OCI-LY1 (cell line): ENCODE measurements at regions not wholly inside any gene's neighbourhood (a gene's known extent, or its start where the extent isn't known, plus 50 kb on each side); places are given as distances from the start of the nearest gene placed in this dataset.
A peak's percentile ranks its signal among the peaks of the same experiment; 100 is the strongest.
"Not testable (repeated sequence)": the region's sequence is repeated elsewhere in the genome, so short reads cannot be mapped to it uniquely, and the experiment has no call there.

Experiments
- H2AFZ ChIP-seq: fragments of 200-600 bp; sonication (generic), shearing (Covaris generic); 2 replicates; pipeline ENCODE4 v1.6.0; 2014; ENCODE audit warnings: antibody characterized with exemption, mild to moderate bottlenecking, low read length
- H3F3A ChIP-seq: fragments of 200-600 bp; sonication (generic), shearing (Covaris generic); 2 replicates; pipeline ENCODE4 v1.6.0; 2014; ENCODE audit warnings: mild to moderate bottlenecking, antibody characterized with exemption, low read length, moderate library complexity; ENCODE audit not compliant: insufficient read depth
- H3K27ac ChIP-seq: fragments of 200-600 bp; sonication (generic); 2 replicates; pipeline ENCODE4 v1.5.1; 2014; ENCODE audit warnings: low read length, mixed run types, mild to moderate bottlenecking, low read depth; ENCODE audit not compliant: poor library complexity, severe bottlenecking
- H3K27me3 ChIP-seq: fragments of 200-600 bp; sonication (generic); 2 replicates; pipeline ENCODE4 v1.6.0; 2014; ENCODE audit warnings: antibody characterized with exemption, mild to moderate bottlenecking, low read length, moderate library complexity; ENCODE audit not compliant: insufficient read depth
- H3K36me3 ChIP-seq: fragments of 200-600 bp; sonication (generic); 2 replicates; pipeline ENCODE4 v1.6.1; 2014; ENCODE audit warnings: mild to moderate bottlenecking, antibody characterized with exemption, low read length, moderate library complexity, mixed read lengths; ENCODE audit not compliant: insufficient read depth
- H3K4me1 ChIP-seq: fragments of 200-600 bp; sonication (generic); 2 replicates; pipeline ENCODE4 v1.5.1; 2014; ENCODE audit warnings: mild to moderate bottlenecking, low read length, moderate library complexity; ENCODE audit not compliant: insufficient read depth, severe bottlenecking
- H3K4me2 ChIP-seq: fragments of 200-600 bp; sonication (generic), shearing (Covaris generic); 2 replicates; pipeline ENCODE4 v1.6.1; 2014; ENCODE audit warnings: low read length
- H3K4me3 ChIP-seq: fragments of 200-600 bp; sonication (generic); 2 replicates; pipeline ENCODE4 v1.5.1; 2014; ENCODE audit warnings: low read length, low read depth, mild to moderate bottlenecking, mixed read lengths; ENCODE audit not compliant: poor library complexity, severe bottlenecking
- H3K79me2 ChIP-seq: fragments of 200-600 bp; shearing (Covaris generic); 2 replicates; pipeline ENCODE4 v1.6.1; 2016; ENCODE audit warnings: mixed run types, low read length, mixed read lengths; ENCODE audit not compliant: insufficient read depth
- H3K9ac ChIP-seq: fragments of 200-600 bp; sonication (generic), shearing (Covaris generic); 2 replicates; pipeline ENCODE4 v1.6.1; 2014; ENCODE audit warnings: mild to moderate bottlenecking, low read length, mixed read lengths
- H3K9me2 ChIP-seq: fragments of 200-600 bp; sonication (generic), shearing (Covaris generic); 2 replicates; pipeline ENCODE4 v1.6.1; 2014; ENCODE audit warnings: low read depth, mild to moderate bottlenecking, low read length, mixed read lengths
- H3K9me3 ChIP-seq: fragments of 200-600 bp; shearing (Covaris generic); 2 replicates; pipeline ENCODE4 v1.6.1; 2014; ENCODE audit warnings: low read length, mixed read lengths
- H4K20me1 ChIP-seq: fragments of 200-600 bp; sonication (generic), shearing (Covaris generic); 2 replicates; pipeline ENCODE4 v1.6.0; 2016; ENCODE audit warnings: mild to moderate bottlenecking, low read length; ENCODE audit not compliant: insufficient read depth
- CTCF ChIP-seq: fragments of 200-600 bp; sonication (generic), shearing (Covaris generic); IDR thresholded peaks from 2 replicates; pipeline ENCODE4 v1.5.1; 2017; ENCODE audit warnings: mild to moderate bottlenecking, antibody characterized with exemption, low read length, moderate library complexity, mixed read lengths
- EZH2 ChIP-seq: fragments of 200-600 bp; sonication (generic), shearing (Covaris generic); IDR thresholded peaks from 2 replicates; pipeline ENCODE4 v1.8.0; 2017; ENCODE audit warnings: borderline replicate concordance, mixed run types, mild to moderate bottlenecking, antibody characterized with exemption, low read length, moderate library complexity, mixed read lengths

DNA sequence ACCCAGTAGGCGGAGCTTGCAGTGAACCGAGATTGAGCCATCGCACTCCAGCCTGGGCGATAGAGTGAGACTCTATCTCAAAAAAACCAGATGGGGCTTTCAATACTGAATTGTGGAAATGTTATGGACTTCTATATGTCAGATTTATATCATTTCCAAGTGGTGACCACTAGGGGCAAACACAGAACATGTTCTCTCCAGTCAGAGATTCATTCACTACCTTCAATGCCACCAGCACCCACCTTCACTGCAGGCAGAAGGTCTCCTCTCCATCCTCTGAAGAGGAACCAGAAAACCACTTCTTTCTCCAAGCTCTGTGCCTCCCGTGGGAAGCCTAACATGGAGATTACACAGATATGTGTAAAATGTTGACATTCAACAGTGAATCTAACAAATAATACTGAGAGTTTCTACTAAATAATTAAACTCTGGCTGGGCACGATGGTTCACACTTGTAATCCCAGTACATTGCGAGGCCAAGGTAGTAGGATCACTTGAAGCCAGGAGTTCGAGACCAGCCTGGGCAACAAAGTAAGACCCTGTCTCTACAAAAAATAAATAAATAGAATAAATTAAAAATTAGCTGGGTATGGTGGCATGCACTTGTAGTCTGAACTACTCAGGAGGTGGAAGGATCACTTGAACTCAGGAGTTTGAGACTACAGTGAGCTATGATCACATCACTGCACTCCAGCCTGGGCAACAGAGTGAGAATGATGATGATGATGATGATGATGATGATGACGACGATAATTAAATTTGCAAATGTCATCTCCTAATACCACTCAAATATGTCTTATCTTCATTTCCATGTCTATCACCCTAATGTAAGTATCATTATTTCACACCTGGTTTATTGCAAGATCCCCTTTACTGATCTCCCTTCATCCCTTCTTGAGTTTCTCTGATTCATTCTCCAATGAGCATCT lies 151.1 kb downstream of the ZNF281 start:
- Histone ChIP-seq H4K20me1 (no peaks in the 10 kb centered on the region), H3K27ac (no peak overlapping the region), H3K4me3 (no peak overlapping the region), H3K36me3 (no peaks in the 10 kb centered on the region), H3K27me3 (no peaks in the 10 kb centered on the region), H3K4me2 (no peak overlapping the region), H3K9me3 (no peaks in the 10 kb centered on the region), H3K9me2 (no peaks in the 10 kb centered on the region), H2AFZ (no peak overlapping the region), H3K9ac (no peak overlapping the region), H3K4me1 (no peaks in the 10 kb centered on the region), H3F3A (no peaks in the 10 kb centered on the region), H3K79me2 (no peaks in the 10 kb centered on the region)
- no peak for TF ChIP-seq EZH2
- peak; percentile 58; the same call in 1 of the 2 replicates for TF ChIP-seq CTCF

DNA sequence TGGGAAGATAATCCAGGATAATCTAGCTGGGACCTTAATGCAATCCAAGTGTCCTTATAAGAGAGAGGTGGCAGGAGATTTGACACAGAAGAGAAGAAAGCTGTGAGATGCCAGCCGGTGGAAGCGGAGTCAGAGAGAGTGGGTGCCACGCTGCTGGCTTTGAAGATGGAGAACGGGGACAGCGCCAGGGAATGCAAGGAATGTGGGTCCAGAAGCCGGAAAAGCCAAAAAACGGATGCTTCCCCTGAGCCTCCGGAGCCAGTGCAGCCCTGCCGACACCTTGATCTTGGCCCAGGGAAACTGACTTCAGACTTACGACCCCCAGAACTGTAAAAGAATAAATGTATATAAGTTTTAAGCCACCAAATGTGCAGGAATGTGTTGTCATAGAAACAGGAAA lies 152.6 kb downstream of the ZNF281 start:
- no peak overlapping the region for H2AFZ ChIP-seq
- H3K27me3 ChIP-seq = no peaks in the 10 kb centered on the region
- H3K4me1 ChIP-seq = no peaks in the 10 kb centered on the region
- H3K9ac ChIP-seq = no peak overlapping the region
- no peaks in the 10 kb centered on the region for H3K9me2 ChIP-seq
- H3K36me3 ChIP-seq = no peaks in the 10 kb centered on the region
- no peaks in the 10 kb centered on the region for H3K79me2 ChIP-seq
- no peak overlapping the region for H3K4me2 ChIP-seq
- H3K27ac ChIP-seq = no peak overlapping the region
- no peak overlapping the region for H3K4me3 ChIP-seq
- no peaks in the 10 kb centered on the region for H4K20me1 ChIP-seq
- H3K9me3 ChIP-seq = no peaks in the 10 kb centered on the region
- no peaks in the 10 kb centered on the region for H3F3A ChIP-seq
- no peak for TF ChIP-seq CTCF
- TF ChIP-seq EZH2 = no peak

DNA sequence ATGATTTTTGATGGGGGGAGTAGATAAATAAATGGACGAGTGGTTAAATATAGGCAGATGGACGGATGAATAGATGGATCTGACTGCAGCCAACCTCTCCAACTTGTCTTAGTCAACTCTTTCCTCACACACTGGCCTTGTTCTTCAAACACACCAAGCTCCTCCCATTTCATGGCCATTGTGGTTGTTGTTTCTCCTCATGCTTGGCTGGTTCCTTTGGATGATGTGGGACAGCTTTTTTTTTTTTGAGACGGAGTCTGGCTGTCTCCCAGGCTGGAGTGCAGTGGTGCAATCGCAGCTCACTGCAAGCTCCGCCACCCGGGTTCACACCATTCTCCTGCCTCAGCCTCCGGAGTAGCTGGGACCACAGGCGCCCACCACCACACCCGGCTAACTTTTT lies 155.2 kb downstream of the ZNF281 start:
- not testable (repeated sequence) for H3K36me3 ChIP-seq, H3K27me3 ChIP-seq, H3K9me3 ChIP-seq

More for the DNA sequence above, 155.2 kb downstream of the ZNF281 start:
- not testable (repeated sequence) for H2AFZ ChIP-seq, H3K4me1 ChIP-seq, H3K79me2 ChIP-seq, H3K27ac ChIP-seq, H3K4me3 ChIP-seq, H3K9me2 ChIP-seq, H4K20me1 ChIP-seq, H3K9ac ChIP-seq, H3K4me2 ChIP-seq, H3F3A ChIP-seq
